HFF-Myc (cell line): ENCODE measurements at regions not wholly inside any gene's neighbourhood (a gene's known extent, or its start where the extent isn't known, plus 50 kb on each side); places are given as distances from the start of the nearest gene placed in this dataset.
"Not testable (repeated sequence)": the region's sequence is repeated elsewhere in the genome, so short reads cannot be mapped to it uniquely, and the experiment has no call there.

Experiments used
- DNase-seq: peaks from one replicate; pipeline ENCODE4 v3.0.0-alpha.2; 2011; ENCODE audit warnings: low read depth; ENCODE audit errors: extremely low read depth
- H3K4me3 ChIP-seq: replicated peaks from 2 replicates; pipeline ENCODE4 v1.5.1; 2011; ENCODE audit warnings: low read depth, mild to moderate bottlenecking, control low read depth, low read length
- CTCF ChIP-seq: IDR thresholded peaks from 2 replicates; pipeline ENCODE4 v1.5.1; 2012; ENCODE audit warnings: mild to moderate bottlenecking, low read depth, low read length, control low read depth; ENCODE audit errors: missing control alignments

GRCh38 chr19:31459430-31459829 is 110.2 kb upstream of the TSHZ3 start:
- TF ChIP-seq CTCF, result no peak
- no peak for DNase-seq
- no peak overlapping the region for H3K4me3 ChIP-seq

DNA sequence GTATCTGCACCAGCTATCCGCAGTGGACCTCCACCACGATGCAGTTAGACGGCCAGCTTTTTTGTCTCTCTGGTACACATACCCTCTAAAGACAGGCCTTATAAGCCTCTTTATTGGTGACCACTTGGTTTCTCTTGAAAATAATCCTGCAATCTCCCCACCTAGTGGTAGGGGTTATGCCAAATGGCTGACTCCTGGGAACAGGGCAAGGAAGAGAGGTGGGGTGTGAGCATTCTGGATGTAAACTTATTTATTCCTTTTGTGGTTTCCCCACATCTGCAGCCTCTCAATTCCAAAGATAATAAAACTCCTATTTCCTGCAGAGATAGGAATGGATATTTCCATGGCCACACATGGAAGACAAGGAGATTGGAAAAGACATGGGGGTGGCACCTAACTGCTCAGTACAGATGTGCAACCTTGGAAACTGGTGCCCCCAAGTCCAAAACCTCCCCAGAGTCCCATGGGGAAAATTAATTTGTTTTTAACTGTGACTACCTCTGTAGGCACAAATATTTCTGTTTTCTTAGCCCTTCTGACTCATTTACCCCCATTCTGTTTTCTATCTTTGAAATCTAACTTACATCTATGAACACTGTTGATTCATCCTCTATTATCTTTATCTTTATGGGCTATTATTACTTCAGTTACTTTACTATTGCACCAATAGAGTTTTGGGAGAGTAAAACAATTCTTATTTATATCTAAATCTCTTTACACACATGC is 112.7 kb upstream of the TSHZ3 start:
- TF ChIP-seq CTCF, result no peak
- H3K4me3 ChIP-seq, result no peak overlapping the region
- no peak for DNase-seq

DNA sequence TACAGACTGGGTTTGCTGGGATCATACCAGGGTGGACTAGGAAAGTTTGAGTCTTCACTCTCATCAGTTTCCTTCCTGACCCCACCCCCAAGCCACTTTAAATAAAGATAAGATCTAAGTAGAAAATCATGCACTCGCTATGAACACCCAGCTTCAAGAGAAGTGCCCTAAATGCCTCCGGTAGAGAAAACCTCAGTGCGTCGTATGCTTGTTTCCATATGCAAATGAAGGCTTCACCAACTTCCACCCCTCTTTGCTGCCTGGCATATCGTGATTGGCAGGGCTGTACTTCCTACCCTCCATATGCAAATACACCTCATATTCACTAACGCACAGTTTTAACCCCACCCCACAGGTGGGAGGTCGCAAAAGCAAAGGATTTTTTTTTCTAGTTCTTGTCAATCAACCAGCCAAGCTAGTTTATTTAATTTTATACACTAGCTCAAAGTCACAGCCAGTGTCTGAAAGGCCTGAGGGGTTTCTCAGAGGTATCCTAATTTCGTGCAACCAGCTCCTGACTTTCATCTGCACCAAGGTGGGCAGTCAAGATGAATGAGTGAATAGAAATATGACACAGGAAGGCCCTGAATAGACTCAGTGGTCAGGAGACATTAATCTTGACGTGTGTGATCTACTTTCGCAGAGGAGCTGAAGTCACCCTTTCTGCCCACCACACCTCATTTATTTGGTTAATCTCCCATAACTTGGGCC is 121.1 kb upstream of the TSHZ3 start:
- no peak overlapping the region for H3K4me3 ChIP-seq
- no peak for DNase-seq
- TF ChIP-seq CTCF, result no peak

- no peak for DNase-seq
- no peak overlapping the region for H3K4me3 ChIP-seq
- no peak for TF ChIP-seq CTCF
Observed at GRCh38 chr19:31470952-31471351, 121.7 kb upstream of the TSHZ3 start.

DNA sequence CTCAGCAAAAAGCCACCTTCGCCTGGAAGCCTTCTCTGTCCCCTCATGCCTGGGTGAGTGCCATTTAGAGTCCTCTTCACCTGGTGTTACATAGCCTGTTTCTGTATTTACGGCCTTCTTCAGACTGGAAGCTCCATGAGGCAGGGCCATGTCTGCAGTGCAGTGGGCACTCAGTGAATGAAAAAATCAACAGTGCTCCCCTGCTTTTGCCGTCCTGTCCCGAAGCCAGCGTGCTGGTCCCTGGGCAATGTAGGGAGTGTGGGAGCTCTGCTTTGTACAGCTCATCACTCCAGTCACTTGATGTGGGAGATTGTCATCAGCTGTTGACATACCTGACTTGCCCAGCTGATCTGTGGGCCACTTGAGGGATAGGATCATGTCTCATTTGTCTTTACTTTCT is 129.0 kb upstream of the TSHZ3 start:
- no peak overlapping the region for H3K4me3 ChIP-seq
- no peak for TF ChIP-seq CTCF
- no peak for DNase-seq

DNA sequence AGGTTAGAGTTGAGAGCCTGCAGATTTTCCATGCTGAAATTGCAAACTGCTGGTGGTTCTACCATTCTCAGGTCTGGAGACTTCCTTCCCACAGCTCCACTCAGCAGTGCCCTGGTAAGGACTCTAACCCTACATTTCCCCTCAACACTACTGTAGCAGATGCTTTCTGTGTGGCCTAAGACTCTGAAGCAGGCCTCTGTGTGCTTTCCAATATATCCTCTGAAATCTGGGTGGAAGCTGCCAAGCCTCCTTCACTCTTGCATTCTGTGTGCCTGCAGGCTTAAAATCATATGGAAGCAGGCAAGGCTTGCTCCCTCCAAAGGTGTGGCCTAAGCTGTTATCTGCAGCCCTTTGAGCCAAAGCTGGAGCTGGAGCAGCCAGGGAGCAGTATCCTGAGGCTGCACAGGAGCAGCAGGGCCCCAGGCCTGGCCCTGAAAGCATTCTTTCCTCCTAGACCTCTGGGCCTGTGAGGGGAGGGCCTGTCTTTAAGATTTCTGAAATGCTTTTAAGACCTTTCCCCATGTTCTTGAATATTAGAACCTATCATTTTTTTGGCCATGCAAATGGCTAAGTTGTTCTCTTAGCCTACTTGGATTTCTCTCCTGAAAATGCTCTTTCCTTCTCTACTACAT is 134.1 kb upstream of the TSHZ3 start:
- DNase-seq, result no peak
- no peak for TF ChIP-seq CTCF

GRCh38 chr19:31484858-31485410 is 135.7 kb upstream of the TSHZ3 start:
- not testable (repeated sequence) for DNase-seq, H3K4me3 ChIP-seq

More for the DNA sequence above, 134.1 kb upstream of the TSHZ3 start:
- no peak overlapping the region for H3K4me3 ChIP-seq
